GM23338 (cell line): ENCODE measurements at regions not wholly inside any gene's neighbourhood (a gene's known extent, or its start where the extent isn't known, plus 50 kb on each side); places are given as distances from the start of the nearest gene placed in this dataset.

Experiments
- ATAC-seq: fragments of 200-7000 bp; cut with Tn5 transposase; 3 replicates; pipeline ENCODE4 v1.9.1; 2020
- DNase-seq: peaks from one replicate; pipeline ENCODE4 v3.0.0-alpha.2; 2015; ENCODE audit warnings: low spot score
- H2AFZ ChIP-seq: fragments of 200-600 bp; sonication (generic); 2 replicates; pipeline ENCODE4 v1.8.0; 2016; ENCODE audit warnings: antibody characterized with exemption, mild to moderate bottlenecking, moderate library complexity
- H3F3A ChIP-seq: fragments of 200-600 bp; sonication (generic); replicated peaks from 2 replicates; pipeline ENCODE4 v1.8.0; 2017; ENCODE audit warnings: antibody characterized with exemption, mixed run types, low read depth
- H3K27ac ChIP-seq: fragments of 200-600 bp; sonication (generic); 2 replicates; pipeline ENCODE4 v1.6.1; 2016; ENCODE audit warnings: low read depth
- H3K27me3 ChIP-seq: fragments of 200-600 bp; sonication (generic); 2 replicates; pipeline ENCODE4 v1.8.0; 2016; ENCODE audit warnings: mild to moderate bottlenecking, mixed run types, moderate library complexity; ENCODE audit not compliant: insufficient read depth
- H3K36me3 ChIP-seq: fragments of 200-600 bp; sonication (generic); 2 replicates; pipeline ENCODE4 v1.8.0; 2016; ENCODE audit warnings: mild to moderate bottlenecking; ENCODE audit not compliant: insufficient read depth
- H3K4me1 ChIP-seq: fragments of 200-600 bp; sonication (generic); 2 replicates; pipeline ENCODE4 v1.8.0; 2016; ENCODE audit warnings: mild to moderate bottlenecking, moderate library complexity; ENCODE audit not compliant: insufficient read depth
- H3K4me2 ChIP-seq: fragments of 200-600 bp; sonication (generic); 2 replicates; pipeline ENCODE4 v1.7.1; 2017; ENCODE audit warnings: mixed run types
- H3K4me3 ChIP-seq: fragments of 200-600 bp; sonication (generic); 2 replicates; pipeline ENCODE4 v1.6.1; 2016; ENCODE audit warnings: mixed run types
- H3K79me2 ChIP-seq: fragments of 200-600 bp; sonication (generic); replicated peaks from 2 replicates; pipeline ENCODE4 v1.8.0; 2017; ENCODE audit warnings: mild to moderate bottlenecking; ENCODE audit not compliant: insufficient read depth
- H3K9me2 ChIP-seq: fragments of 200-600 bp; sonication (generic); 2 replicates; pipeline ENCODE4 v1.8.0; 2017; ENCODE audit not compliant: insufficient read depth
- H4K20me1 ChIP-seq: fragments of 200-600 bp; sonication (generic); replicated peaks from 2 replicates; pipeline ENCODE4 v1.8.0; 2017; ENCODE audit warnings: mild to moderate bottlenecking; ENCODE audit not compliant: insufficient read depth
- H3K27ac Mint-ChIP-seq: 2 replicates; pipeline ENCODE4 v1.8.0; 2020; ENCODE audit warnings: inconsistent platforms, mild to moderate bottlenecking, moderate library complexity, mixed read lengths
- H3K27me3 Mint-ChIP-seq: 3 replicates; pipeline ENCODE4 v1.8.0; 2022; ENCODE audit warnings: low read depth, mild to moderate bottlenecking, moderate library complexity, mixed read lengths, inconsistent platforms; ENCODE audit not compliant: insufficient read depth, poor library complexity
- H3K36me3 Mint-ChIP-seq: 3 replicates; pipeline ENCODE4 v1.8.0; 2021; ENCODE audit warnings: low read depth, mild to moderate bottlenecking, inconsistent platforms, moderate library complexity, mixed read lengths
- H3K4me1 Mint-ChIP-seq: 3 replicates; pipeline ENCODE4 v1.8.0; 2020; ENCODE audit warnings: mild to moderate bottlenecking, inconsistent platforms, mixed read lengths
- H3K4me3 Mint-ChIP-seq: 3 replicates; pipeline ENCODE4 v1.8.0; 2021; ENCODE audit warnings: moderate library complexity, mild to moderate bottlenecking, inconsistent platforms, mixed read lengths
- H3K9me3 Mint-ChIP-seq: 3 replicates; pipeline ENCODE4 v1.8.0; 2020; ENCODE audit warnings: moderate library complexity, mild to moderate bottlenecking, inconsistent platforms, mixed read lengths
- CREB1 ChIP-seq: fragments of 250-450 bp; sonication (Bioruptor Pico); IDR thresholded peaks from 2 replicates; pipeline ENCODE4 v1.5.0; 2020; ENCODE audit warnings: low read depth, mild to moderate bottlenecking, moderate library complexity
- EZH2 ChIP-seq: fragments of 200-600 bp; sonication (generic); IDR thresholded peaks from one replicate; pipeline ENCODE4 v1.8.0; 2017; ENCODE audit warnings: antibody characterized with exemption, mild to moderate bottlenecking, low read depth; ENCODE audit not compliant: unreplicated experiment
- EZH2phosphoT487 ChIP-seq: fragments of 200-600 bp; sonication (generic); IDR thresholded peaks from one replicate; pipeline ENCODE4 v1.8.1; 2018; ENCODE audit warnings: antibody characterized with exemption; ENCODE audit not compliant: unreplicated experiment
- JUNB ChIP-seq: IDR thresholded peaks from one replicate; pipeline ENCODE4 v1.6.1; 2016; ENCODE audit warnings: antibody characterized with exemption; ENCODE audit not compliant: unreplicated experiment
- NANOG ChIP-seq: IDR thresholded peaks from 2 replicates; pipeline ENCODE4 v1.6.1; 2016; ENCODE audit warnings: antibody characterized with exemption, borderline replicate concordance
- POLR2AphosphoS5 ChIP-seq: IDR thresholded peaks from 2 replicates; pipeline ENCODE4 v1.6.1; 2016; ENCODE audit warnings: antibody characterized with exemption, low read depth
- ZNF114 ChIP-seq: fragments of 250-450 bp; sonication (Bioruptor Pico); IDR thresholded peaks from 2 replicates; pipeline ENCODE4 v1.5.0; 2020; ENCODE audit warnings: mild to moderate bottlenecking, moderate library complexity
- ZNF331 ChIP-seq: fragments of 250-450 bp; sonication (Bioruptor Pico); IDR thresholded peaks from 2 replicates; pipeline ENCODE4 v1.5.0; 2020; ENCODE audit warnings: low read depth, mild to moderate bottlenecking, moderate library complexity
- TF ChIP-seq, protein P1 (sequence below), 2 experiments: fragments of 200-600 bp in 1 of 2; sonication (generic) in 1 of 2; conservative IDR thresholded peaks; 2 replicates each; pipeline versions ENCODE4 v1.5.1 to v1.6.1; 2016 to 2017; ENCODE audit warnings: antibody characterized with exemption in 2 of 2, low read depth in 2 of 2, mild to moderate bottlenecking in 2 of 2, moderate library complexity in 1 of 2
- TF ChIP-seq, protein P2 (sequence below): IDR thresholded peaks from one replicate; pipeline ENCODE4 v1.6.1; 2018; ENCODE audit warnings: antibody characterized with exemption; ENCODE audit not compliant: unreplicated experiment
- TF ChIP-seq, protein P3 (sequence below): IDR thresholded peaks from 2 replicates; pipeline ENCODE4 v1.6.1; 2016; ENCODE audit warnings: antibody characterized with exemption

DNA sequence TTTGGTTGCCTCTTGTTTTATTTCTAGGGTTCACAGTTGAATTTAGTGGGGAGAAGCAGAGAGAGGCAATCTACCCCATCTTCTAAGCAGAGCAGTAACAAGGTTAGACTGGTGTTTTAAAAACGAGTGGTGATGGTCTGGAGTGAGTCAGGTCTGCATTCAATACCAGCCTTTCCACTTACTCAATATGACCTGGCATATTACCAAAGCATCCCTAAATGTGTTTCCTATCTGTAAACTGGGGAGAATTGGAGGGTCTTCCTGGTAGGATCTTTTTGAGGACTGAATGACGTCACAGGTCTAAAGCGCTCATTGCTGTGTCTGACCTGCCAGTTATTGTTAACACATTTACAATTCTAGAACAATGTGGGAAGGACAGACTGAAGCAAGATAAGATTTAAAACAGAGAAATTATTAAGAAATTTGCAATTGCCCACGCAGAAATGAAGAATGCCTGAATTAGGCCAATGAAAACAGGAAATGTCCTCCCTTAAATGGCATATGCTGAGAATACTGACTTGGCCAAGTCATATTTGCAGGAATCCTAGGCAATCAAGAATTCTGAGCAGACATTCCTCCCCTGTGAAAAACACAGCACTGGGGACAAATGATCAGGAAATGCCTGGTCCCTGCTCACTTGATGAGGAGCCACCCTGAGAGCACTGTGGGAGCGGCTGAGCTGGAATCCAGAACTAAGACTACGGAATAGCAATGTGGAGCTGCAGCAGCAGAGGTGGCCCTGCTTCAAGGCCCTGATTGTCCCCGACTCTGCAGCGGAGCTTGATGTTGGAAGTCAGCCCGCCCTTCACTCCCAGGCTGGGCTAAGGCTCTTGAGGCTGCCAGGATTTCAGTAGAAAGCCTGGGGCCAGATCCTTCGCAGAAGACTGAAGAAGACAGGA is 184.5 kb upstream of the CXCL12 start (continued):
- TF ChIP-seq, protein P1, sequence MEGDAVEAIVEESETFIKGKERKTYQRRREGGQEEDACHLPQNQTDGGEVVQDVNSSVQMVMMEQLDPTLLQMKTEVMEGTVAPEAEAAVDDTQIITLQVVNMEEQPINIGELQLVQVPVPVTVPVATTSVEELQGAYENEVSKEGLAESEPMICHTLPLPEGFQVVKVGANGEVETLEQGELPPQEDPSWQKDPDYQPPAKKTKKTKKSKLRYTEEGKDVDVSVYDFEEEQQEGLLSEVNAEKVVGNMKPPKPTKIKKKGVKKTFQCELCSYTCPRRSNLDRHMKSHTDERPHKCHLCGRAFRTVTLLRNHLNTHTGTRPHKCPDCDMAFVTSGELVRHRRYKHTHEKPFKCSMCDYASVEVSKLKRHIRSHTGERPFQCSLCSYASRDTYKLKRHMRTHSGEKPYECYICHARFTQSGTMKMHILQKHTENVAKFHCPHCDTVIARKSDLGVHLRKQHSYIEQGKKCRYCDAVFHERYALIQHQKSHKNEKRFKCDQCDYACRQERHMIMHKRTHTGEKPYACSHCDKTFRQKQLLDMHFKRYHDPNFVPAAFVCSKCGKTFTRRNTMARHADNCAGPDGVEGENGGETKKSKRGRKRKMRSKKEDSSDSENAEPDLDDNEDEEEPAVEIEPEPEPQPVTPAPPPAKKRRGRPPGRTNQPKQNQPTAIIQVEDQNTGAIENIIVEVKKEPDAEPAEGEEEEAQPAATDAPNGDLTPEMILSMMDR (conservative IDR thresholded peaks at IDR 0.05; ENCODE audit: low read depth in 2 of 2): no peak
- TF ChIP-seq ZNF331 (CRISPR knock-in tag) (no peak), EZH2phosphoT487 (no peak), NANOG (no peak), POLR2AphosphoS5 (no peak)
- TF ChIP-seq, protein P2, sequence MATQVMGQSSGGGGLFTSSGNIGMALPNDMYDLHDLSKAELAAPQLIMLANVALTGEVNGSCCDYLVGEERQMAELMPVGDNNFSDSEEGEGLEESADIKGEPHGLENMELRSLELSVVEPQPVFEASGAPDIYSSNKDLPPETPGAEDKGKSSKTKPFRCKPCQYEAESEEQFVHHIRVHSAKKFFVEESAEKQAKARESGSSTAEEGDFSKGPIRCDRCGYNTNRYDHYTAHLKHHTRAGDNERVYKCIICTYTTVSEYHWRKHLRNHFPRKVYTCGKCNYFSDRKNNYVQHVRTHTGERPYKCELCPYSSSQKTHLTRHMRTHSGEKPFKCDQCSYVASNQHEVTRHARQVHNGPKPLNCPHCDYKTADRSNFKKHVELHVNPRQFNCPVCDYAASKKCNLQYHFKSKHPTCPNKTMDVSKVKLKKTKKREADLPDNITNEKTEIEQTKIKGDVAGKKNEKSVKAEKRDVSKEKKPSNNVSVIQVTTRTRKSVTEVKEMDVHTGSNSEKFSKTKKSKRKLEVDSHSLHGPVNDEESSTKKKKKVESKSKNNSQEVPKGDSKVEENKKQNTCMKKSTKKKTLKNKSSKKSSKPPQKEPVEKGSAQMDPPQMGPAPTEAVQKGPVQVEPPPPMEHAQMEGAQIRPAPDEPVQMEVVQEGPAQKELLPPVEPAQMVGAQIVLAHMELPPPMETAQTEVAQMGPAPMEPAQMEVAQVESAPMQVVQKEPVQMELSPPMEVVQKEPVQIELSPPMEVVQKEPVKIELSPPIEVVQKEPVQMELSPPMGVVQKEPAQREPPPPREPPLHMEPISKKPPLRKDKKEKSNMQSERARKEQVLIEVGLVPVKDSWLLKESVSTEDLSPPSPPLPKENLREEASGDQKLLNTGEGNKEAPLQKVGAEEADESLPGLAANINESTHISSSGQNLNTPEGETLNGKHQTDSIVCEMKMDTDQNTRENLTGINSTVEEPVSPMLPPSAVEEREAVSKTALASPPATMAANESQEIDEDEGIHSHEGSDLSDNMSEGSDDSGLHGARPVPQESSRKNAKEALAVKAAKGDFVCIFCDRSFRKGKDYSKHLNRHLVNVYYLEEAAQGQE: no peak

GRCh38 chr10:44571701-44572100 is 186.8 kb upstream of the CXCL12 start:
- H3K79me2 ChIP-seq: no peaks in the 10 kb centered on the region
- H4K20me1 ChIP-seq: no peaks in the 10 kb centered on the region
- Mint-ChIP-seq H3K27ac (no peak overlapping the region), H3K4me3 (no peak overlapping the region), H3K9me3 (no peaks in the 10 kb centered on the region), H3K4me1 (no peaks in the 10 kb centered on the region; the same call in 2 of the 3 replicates), H3K36me3 (no peaks in the 10 kb centered on the region), H3K27me3 (peaks cover 8% of the 10 kb centered on the region)
- H3K4me2 ChIP-seq: no peak overlapping the region
- no peaks in the 10 kb centered on the region for H3K4me1 ChIP-seq
- H3K27me3 ChIP-seq: no peaks in the 10 kb centered on the region
- ATAC-seq (no peak), DNase-seq (no peak)
- H3K4me3 ChIP-seq: no peak overlapping the region
- H3K27ac ChIP-seq: no peak overlapping the region
- no peak overlapping the region for H2AFZ ChIP-seq
- 0 out of 2 replicates have a peak, but pooled peaks cover 4% of the 10 kb centered on the region for H3K9me2 ChIP-seq
- H3K36me3 ChIP-seq: no peaks in the 10 kb centered on the region
- H3F3A ChIP-seq: no peaks in the 10 kb centered on the region
- TF ChIP-seq JUNB (no peak), ZNF114 (no peak), NANOG (no peak), EZH2 (no peak), CREB1 (CRISPR knock-in tag) (no peak), EZH2phosphoT487 (no peak)
- TF ChIP-seq, protein P3, sequence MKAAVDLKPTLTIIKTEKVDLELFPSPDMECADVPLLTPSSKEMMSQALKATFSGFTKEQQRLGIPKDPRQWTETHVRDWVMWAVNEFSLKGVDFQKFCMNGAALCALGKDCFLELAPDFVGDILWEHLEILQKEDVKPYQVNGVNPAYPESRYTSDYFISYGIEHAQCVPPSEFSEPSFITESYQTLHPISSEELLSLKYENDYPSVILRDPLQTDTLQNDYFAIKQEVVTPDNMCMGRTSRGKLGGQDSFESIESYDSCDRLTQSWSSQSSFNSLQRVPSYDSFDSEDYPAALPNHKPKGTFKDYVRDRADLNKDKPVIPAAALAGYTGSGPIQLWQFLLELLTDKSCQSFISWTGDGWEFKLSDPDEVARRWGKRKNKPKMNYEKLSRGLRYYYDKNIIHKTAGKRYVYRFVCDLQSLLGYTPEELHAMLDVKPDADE: no peak
- TF ChIP-seq, protein P2: no peak
- TF ChIP-seq, protein P1 (conservative IDR thresholded peaks at IDR 0.05; ENCODE audit: low read depth in 2 of 2): no peak
